Urinary bladder (tissue), 3 donors: ENCODE measurements at regions not wholly inside any gene's neighbourhood (a gene's known extent, or its start where the extent isn't known, plus 50 kb on each side); places are given as distances from the start of the nearest gene placed in this dataset.

Source experiments
- DNase-seq: peaks from one replicate; pipeline ENCODE4 v3.0.0-alpha.2; 2015; ENCODE audit errors: extremely low spot score
- H3K27ac ChIP-seq: one replicate; pipeline ENCODE4 v1.5.1; 2013; ENCODE audit warnings: low read depth, mild to moderate bottlenecking, moderate library complexity
- H3K36me3 ChIP-seq: one replicate; pipeline ENCODE4 v1.6.1; 2013; ENCODE audit warnings: mild to moderate bottlenecking, moderate library complexity; ENCODE audit not compliant: insufficient read depth
- H3K4me1 ChIP-seq: one replicate; pipeline ENCODE4 v1.6.1; 2013; ENCODE audit warnings: mild to moderate bottlenecking, moderate library complexity; ENCODE audit not compliant: insufficient read depth
- H3K4me3 ChIP-seq: one replicate; pipeline ENCODE4 v1.5.1; 2013; ENCODE audit warnings: low read depth, low read length
- WGBS: extraction: QIAGEN DNeasy Blood & Tissue Kit; methylation state at CpG from one replicate; pipeline ENCODE4 v1.1.7; 2013; 5-methylcytosine and 5-hydroxymethylcytosine counted together
- donor health status: healthy with polysubstance abuse.
- donor health status: healthy.

GRCh38 chr18:45437366-45437765 is 177.9 kb upstream of the SLC14A2 start:
- no peak overlapping the region for H3K4me3 ChIP-seq
- WGBS = 97% methylated on average over 9 of the region's 9 CpGs
- H3K36me3 ChIP-seq = no peaks in the 10 kb centered on the region
- no peak overlapping the region for H3K27ac ChIP-seq
- no peak for DNase-seq
- no peaks in the 10 kb centered on the region for H3K4me1 ChIP-seq

- no peaks in the 10 kb centered on the region for H3K36me3 ChIP-seq
- H3K27ac ChIP-seq = no peak overlapping the region
- WGBS = 82% methylated on average over 2 of the region's 2 CpGs
- H3K4me1 ChIP-seq = no peaks in the 10 kb centered on the region
- no peak overlapping the region for H3K4me3 ChIP-seq
- no peak for DNase-seq
Observed at GRCh38 chr18:45439851-45440645, 175.2 kb upstream of the SLC14A2 start.

GRCh38 chr18:45441110-45441847 is 174.0 kb upstream of the SLC14A2 start:
- Histone ChIP-seq H3K4me1 (no peaks in the 10 kb centered on the region), H3K36me3 (no peaks in the 10 kb centered on the region), H3K4me3 (no peak overlapping the region), H3K27ac (no peak overlapping the region)
- no peak for DNase-seq
- 79% methylated on average over 5 of the region's 5 CpGs for WGBS

- Histone ChIP-seq H3K4me3 (no peak overlapping the region), H3K27ac (no peak overlapping the region), H3K4me1 (no peaks in the 10 kb centered on the region), H3K36me3 (no peaks in the 10 kb centered on the region)
- 89% methylated on average over 1 of the region's 1 CpG for WGBS
- DNase-seq = no peak
Observed at GRCh38 chr18:45444040-45444439, 171.2 kb upstream of the SLC14A2 start.

- H3K4me1 ChIP-seq = no peaks in the 10 kb centered on the region
- H3K27ac ChIP-seq = no peak overlapping the region
- no peak overlapping the region for H3K4me3 ChIP-seq
- no peak for DNase-seq
- no peaks in the 10 kb centered on the region for H3K36me3 ChIP-seq
- 56% methylated on average over 2 of the region's 2 CpGs for WGBS
Observed at GRCh38 chr18:45447355-45448265, 167.7 kb upstream of the SLC14A2 start.

- 94% methylated on average over 2 of the region's 2 CpGs for WGBS
- H3K27ac ChIP-seq = no peak overlapping the region
- no peaks in the 10 kb centered on the region for H3K36me3 ChIP-seq
- no peaks in the 10 kb centered on the region for H3K4me1 ChIP-seq
- no peak overlapping the region for H3K4me3 ChIP-seq
- DNase-seq = no peak
Observed at GRCh38 chr18:45448871-45449270, 166.4 kb upstream of the SLC14A2 start.

- peak; percentile 69 for DNase-seq
- no peaks in the 10 kb centered on the region for H3K36me3 ChIP-seq
- H3K27ac ChIP-seq = peak overlapping the region; percentile 27
- no peaks in the 10 kb centered on the region for H3K4me1 ChIP-seq
- no peak overlapping the region for H3K4me3 ChIP-seq
- 49% methylated on average over 10 of the region's 10 CpGs for WGBS
Observed at GRCh38 chr18:45449418-45450227, 165.7 kb upstream of the SLC14A2 start.

GRCh38 chr18:45456090-45457021 is 158.9 kb upstream of the SLC14A2 start:
- H3K4me1 ChIP-seq = no peaks in the 10 kb centered on the region
- 71% methylated on average over 5 of the region's 5 CpGs for whole genome bisulfite sequencing
- no peak for DNase-seq
- H3K27ac ChIP-seq = no peak overlapping the region
- H3K4me3 ChIP-seq = no peak overlapping the region
- H3K36me3 ChIP-seq = no peaks in the 10 kb centered on the region

GRCh38 chr18:45458033-45458432 is 157.2 kb upstream of the SLC14A2 start:
- WGBS = 87% methylated on average over 1 of the region's 1 CpG

GRCh38 chr18:45462179-45462578 is 153.1 kb upstream of the SLC14A2 start:
- WGBS = 70% methylated on average over 5 of the region's 5 CpGs
- DNase-seq = no peak
- H3K36me3 ChIP-seq = no peaks in the 10 kb centered on the region
- H3K4me3 ChIP-seq = no peak overlapping the region
- no peaks in the 10 kb centered on the region for H3K4me1 ChIP-seq
- H3K27ac ChIP-seq = no peak overlapping the region

More at GRCh38 chr18:45458033-45458432, 157.2 kb upstream of the SLC14A2 start:
- H3K36me3 ChIP-seq = no peaks in the 10 kb centered on the region
- DNase-seq = no peak
- no peak overlapping the region for H3K4me3 ChIP-seq
- no peaks in the 10 kb centered on the region for H3K4me1 ChIP-seq
- no peak overlapping the region for H3K27ac ChIP-seq

GRCh38 chr18:45463451-45463850 is 151.8 kb upstream of the SLC14A2 start:
- Histone ChIP-seq H3K36me3 (no peaks in the 10 kb centered on the region), H3K4me3 (no peak overlapping the region), H3K4me1 (no peaks in the 10 kb centered on the region), H3K27ac (no peak overlapping the region)
- DNase-seq = no peak
- WGBS = 89% methylated on average over 6 of the region's 6 CpGs

- H3K4me3 ChIP-seq = no peak overlapping the region
- WGBS = 63% methylated on average over 8 of the region's 8 CpGs
- H3K27ac ChIP-seq = no peak overlapping the region
- H3K4me1 ChIP-seq = no peaks in the 10 kb centered on the region
- H3K36me3 ChIP-seq = no peaks in the 10 kb centered on the region
- no peak for DNase-seq
Observed at GRCh38 chr18:45464619-45465018, 150.7 kb upstream of the SLC14A2 start.
